KG1 (cell line): ENCODE measurements at regions not wholly inside any gene's neighbourhood (a gene's known extent, or its start where the extent isn't known, plus 50 kb on each side); places are given as distances from the start of the nearest gene placed in this dataset.
"Not testable (repeated sequence)": the region's sequence is repeated elsewhere in the genome, so short reads cannot be mapped to it uniquely, and the experiment has no call there.

Experiments used
- DNase-seq: peaks from one replicate; lab custom pipeline; 2025; lab: John Stamatoyannopoulos, UW

- DNase-seq = peak; percentile 6
Measured at GRCh38 chr1:96544831-96545221, 176.8 kb upstream of the PTBP2 start.

- no peak for DNase-seq
Measured at GRCh38 chr1:96545935-96546656, 175.5 kb upstream of the PTBP2 start.

- no peak for DNase-seq
Measured at GRCh38 chr1:96550061-96550460, 171.5 kb upstream of the PTBP2 start.

GRCh38 chr1:96552451-96552850, 169.1 kb upstream of the PTBP2 start:
- no peak for DNase-seq

- no peak for DNase-seq
Measured at GRCh38 chr1:96553811-96554210, 167.8 kb upstream of the PTBP2 start.

- DNase-seq = no peak
Measured at GRCh38 chr1:96554364-96554763, 167.2 kb upstream of the PTBP2 start.

GRCh38 chr1:96557336-96557735, 164.2 kb upstream of the PTBP2 start:
- no peak for DNase-seq

GRCh38 chr1:96558635-96559034, 162.9 kb upstream of the PTBP2 start:
- DNase-seq = no peak

- no peak for DNase-seq
Measured at GRCh38 chr1:96559181-96559580, 162.4 kb upstream of the PTBP2 start.

- DNase-seq = no peak
Measured at GRCh38 chr1:96559707-96560596, 161.6 kb upstream of the PTBP2 start.

GRCh38 chr1:96562094-96562493, 159.5 kb upstream of the PTBP2 start:
- DNase-seq = no peak

GRCh38 chr1:96564401-96564800, 157.2 kb upstream of the PTBP2 start:
- not testable (repeated sequence) for DNase-seq

- DNase-seq = no peak
Measured at GRCh38 chr1:96565546-96565945, 156.0 kb upstream of the PTBP2 start.

GRCh38 chr1:96568639-96569038, 152.9 kb upstream of the PTBP2 start:
- DNase-seq = no peak

- no peak for DNase-seq
Measured at GRCh38 chr1:96569288-96569687, 152.3 kb upstream of the PTBP2 start.

GRCh38 chr1:96579636-96580035, 141.9 kb upstream of the PTBP2 start:
- no peak for DNase-seq

- DNase-seq = no peak
Measured at GRCh38 chr1:96580920-96581319, 140.7 kb upstream of the PTBP2 start.

GRCh38 chr1:96581772-96582171, 139.8 kb upstream of the PTBP2 start:
- DNase-seq = no peak

- DNase-seq = no peak
Measured at GRCh38 chr1:96583903-96584302, 137.7 kb upstream of the PTBP2 start.

GRCh38 chr1:96587222-96587621, 134.4 kb upstream of the PTBP2 start:
- DNase-seq = no peak

GRCh38 chr1:96588416-96588995, 133.1 kb upstream of the PTBP2 start:
- DNase-seq = no peak

GRCh38 chr1:96595530-96595929, 126.1 kb upstream of the PTBP2 start:
- not testable (repeated sequence) for DNase-seq
